ENCODE measurements at regions not wholly inside any gene's neighbourhood (a gene's known extent, or its start where the extent isn't known, plus 50 kb on each side); places are given as distances from the start of the nearest gene placed in this dataset.

DNA sequence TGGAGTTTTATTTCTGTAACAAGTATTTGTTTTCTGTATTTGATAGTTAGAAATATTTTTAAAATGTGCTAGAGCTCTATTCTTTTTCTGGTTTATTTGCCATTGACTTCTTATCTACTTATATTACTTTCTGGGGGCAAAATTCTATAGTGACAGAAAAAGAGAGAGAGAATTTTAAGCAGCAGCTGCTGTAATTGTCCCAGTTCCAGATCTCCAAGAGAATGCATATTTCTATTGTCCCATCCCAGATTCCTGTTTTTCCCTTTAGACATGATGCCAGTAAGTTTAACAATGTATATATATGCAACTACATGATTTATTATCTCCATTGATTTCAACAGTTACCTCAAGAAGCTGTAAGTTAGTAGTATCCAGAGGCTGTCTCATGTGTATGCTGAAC is 541.7 kb upstream of the ZNF385D start:
- TF ChIP-seq EZH2 (IDR thresholded peaks at IDR 0.05) (no peak), POLR2AphosphoS5 (IDR thresholded peaks at IDR 0.05; ENCODE audit: borderline replicate concordance, low read depth, low read length) (no peak)

All from SK-N-MC (cell line).